ENCODE measurements at regions not wholly inside any gene's neighbourhood (a gene's known extent, or its start where the extent isn't known, plus 50 kb on each side); places are given as distances from the start of the nearest gene placed in this dataset.

- TF ChIP-seq CTCF (IDR thresholded peaks at IDR 0.05 in 4 of 5, conservative IDR thresholded peaks at IDR 0.05 in 1 of 5), result no peak
- no peak for TF ChIP-seq POLR2A (IDR thresholded peaks at IDR 0.05)
Observed at GRCh38 chr9:129436751-129437625, 183.9 kb downstream of the C9orf50 start.
